Suprapubic skin (tissue), 4 donors: ENCODE measurements at regions not wholly inside any gene's neighbourhood (a gene's known extent, or its start where the extent isn't known, plus 50 kb on each side); places are given as distances from the start of the nearest gene placed in this dataset.
"Not testable (repeated sequence)": the region's sequence is repeated elsewhere in the genome, so short reads cannot be mapped to it uniquely, and the experiment has no call there.

Source experiments
- DNase-seq, 2 donors: peaks; one replicate each; pipeline ENCODE4 v3.0.0-alpha.2; 2019; ENCODE audit warnings: low spot score in 2 of 2
- H3K27ac ChIP-seq: fragments of 200-600 bp; sonication (generic); one replicate; pipeline ENCODE4 v1.5.1; 2019
- H3K27me3 ChIP-seq: fragments of 200-600 bp; sonication (generic); one replicate; pipeline ENCODE4 v1.5.1; 2019
- H3K36me3 ChIP-seq: fragments of 200-600 bp; sonication (generic); one replicate; pipeline ENCODE4 v1.5.1; 2019
- H3K4me1 ChIP-seq: fragments of 200-600 bp; sonication (generic); one replicate; pipeline ENCODE4 v1.5.1; 2019
- H3K4me3 ChIP-seq: fragments of 200-600 bp; sonication (generic); one replicate; pipeline ENCODE4 v1.5.1; 2019; ENCODE audit warnings: mild to moderate bottlenecking
- H3K9me3 ChIP-seq: fragments of 200-600 bp; sonication (generic); one replicate; pipeline ENCODE4 v1.5.1; 2019
- WGBS: methylation state at CpG from one replicate; pipeline ENCODE4 v1.1.5; 2018; 5-methylcytosine and 5-hydroxymethylcytosine counted together

DNA sequence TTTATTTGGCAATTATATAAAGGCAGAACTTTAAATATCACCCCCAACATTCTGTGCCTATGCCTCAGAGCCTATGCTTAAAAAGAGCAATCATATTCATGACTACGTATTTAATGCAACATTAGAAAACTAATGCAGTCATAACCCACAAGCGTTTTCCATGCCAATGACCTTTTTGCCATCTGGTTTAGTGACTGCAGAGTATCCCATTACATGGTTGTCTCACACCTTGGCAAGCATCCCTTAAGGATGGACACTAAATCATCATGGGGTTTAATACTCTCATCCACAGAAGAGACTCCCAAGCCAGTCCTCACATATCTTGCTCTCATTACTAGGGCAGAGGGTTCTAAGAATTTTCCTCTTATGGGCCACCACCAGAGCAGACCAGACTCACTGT lies 188.2 kb upstream of the PLGLB2 start:
- H3K36me3 ChIP-seq, H3K4me3 ChIP-seq, H3K4me1 ChIP-seq, H3K27me3 ChIP-seq, DNase-seq, H3K9me3 ChIP-seq, H3K27ac ChIP-seq: not testable (repeated sequence)
- 67% methylated on average over 2 of the region's 2 CpGs for WGBS

DNA sequence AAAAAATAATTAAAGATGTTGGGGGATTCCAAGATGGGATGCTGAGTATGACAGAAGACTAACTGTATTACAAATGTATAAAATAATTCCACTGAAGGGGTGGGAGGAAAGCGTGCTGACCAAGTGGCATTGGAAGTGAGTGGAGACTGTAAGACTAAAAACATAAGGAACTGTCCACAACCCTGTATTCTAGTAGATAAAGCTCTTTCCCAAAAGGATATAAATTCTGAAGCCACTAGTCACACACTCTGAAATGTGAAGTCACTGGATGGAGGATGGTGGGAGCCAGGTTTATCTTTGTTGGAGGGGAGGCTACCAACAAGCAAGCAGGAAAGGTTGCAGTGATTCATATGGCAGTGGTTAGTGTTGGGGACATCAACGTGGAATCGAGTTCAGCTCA lies 182.8 kb upstream of the PLGLB2 start:
- not testable (repeated sequence) for DNase-seq, H3K9me3 ChIP-seq, H3K27ac ChIP-seq, H3K4me3 ChIP-seq, H3K4me1 ChIP-seq, H3K36me3 ChIP-seq, H3K27me3 ChIP-seq
- WGBS: 97% methylated on average over 1 of the region's 3 CpGs

DNA sequence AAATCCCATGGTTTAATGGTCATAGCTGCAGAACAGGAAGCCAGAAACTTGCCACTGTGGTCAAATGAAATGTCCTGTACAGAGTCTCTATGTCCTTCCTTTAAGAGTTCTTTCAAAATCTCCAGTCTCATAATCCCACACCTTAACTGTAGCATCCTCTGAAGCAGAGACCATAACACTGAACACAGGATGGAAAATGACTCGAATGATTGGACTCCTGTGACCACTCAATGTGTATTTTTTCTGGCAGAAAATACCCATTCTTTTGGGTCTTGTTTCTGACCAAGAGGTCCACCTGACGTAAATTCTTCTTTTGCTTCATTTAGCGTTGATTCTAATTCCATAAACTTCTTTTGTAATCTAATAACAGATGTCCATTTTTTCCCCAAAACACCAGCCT lies 181.4 kb upstream of the PLGLB2 start:
- not testable (repeated sequence) for H3K4me1 ChIP-seq, H3K9me3 ChIP-seq, H3K27ac ChIP-seq, H3K27me3 ChIP-seq, H3K4me3 ChIP-seq, DNase-seq, H3K36me3 ChIP-seq
- WGBS: 93% methylated on average over 3 of the region's 3 CpGs

DNA sequence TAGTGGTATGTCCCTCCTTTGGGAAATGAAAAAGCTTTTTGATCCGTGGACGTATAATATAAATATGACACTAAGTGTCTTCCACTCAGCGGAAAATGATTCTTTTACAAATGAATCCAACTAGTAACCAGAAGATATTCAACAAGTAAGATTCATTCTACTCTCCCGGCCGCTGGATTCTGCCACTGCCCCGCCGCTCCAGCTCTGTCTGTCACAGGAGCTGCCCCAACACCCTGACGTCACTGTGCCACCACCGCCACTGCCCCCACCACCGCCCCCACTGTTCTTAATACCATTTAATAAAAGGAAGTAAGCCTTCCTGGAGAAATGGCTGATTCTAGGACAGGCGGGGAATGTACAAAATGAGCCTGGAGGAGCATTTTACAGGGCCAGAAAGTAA lies 180.8 kb upstream of the PLGLB2 start:
- H3K4me3 ChIP-seq, H3K9me3 ChIP-seq, H3K27me3 ChIP-seq, H3K4me1 ChIP-seq, DNase-seq, H3K36me3 ChIP-seq, H3K27ac ChIP-seq: not testable (repeated sequence)
- WGBS: 93% methylated on average over 8 of the region's 11 CpGs

DNA sequence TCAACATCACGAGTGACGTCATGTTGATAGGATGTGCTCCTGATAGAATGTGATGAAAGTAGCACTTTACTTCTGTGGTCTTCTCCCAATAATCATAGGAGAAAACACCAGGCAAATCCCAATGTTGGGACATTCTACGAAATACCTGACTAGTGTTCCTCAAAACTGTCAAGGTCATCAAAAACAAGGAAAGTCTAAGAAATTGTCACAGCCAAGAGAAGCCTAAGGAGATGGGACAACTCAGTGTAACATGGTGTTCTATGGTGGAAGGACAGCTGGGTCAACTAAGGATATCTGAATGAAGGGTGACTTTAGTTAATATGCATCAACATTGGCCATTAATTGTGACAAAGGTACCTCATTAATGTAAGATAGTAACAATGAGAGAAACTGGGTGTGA lies 180.0 kb upstream of the PLGLB2 start:
- H3K9me3 ChIP-seq, H3K27me3 ChIP-seq, H3K4me1 ChIP-seq, H3K4me3 ChIP-seq, H3K36me3 ChIP-seq, H3K27ac ChIP-seq, DNase-seq: not testable (repeated sequence)
- 94% methylated on average over 2 of the region's 3 CpGs for WGBS

DNA sequence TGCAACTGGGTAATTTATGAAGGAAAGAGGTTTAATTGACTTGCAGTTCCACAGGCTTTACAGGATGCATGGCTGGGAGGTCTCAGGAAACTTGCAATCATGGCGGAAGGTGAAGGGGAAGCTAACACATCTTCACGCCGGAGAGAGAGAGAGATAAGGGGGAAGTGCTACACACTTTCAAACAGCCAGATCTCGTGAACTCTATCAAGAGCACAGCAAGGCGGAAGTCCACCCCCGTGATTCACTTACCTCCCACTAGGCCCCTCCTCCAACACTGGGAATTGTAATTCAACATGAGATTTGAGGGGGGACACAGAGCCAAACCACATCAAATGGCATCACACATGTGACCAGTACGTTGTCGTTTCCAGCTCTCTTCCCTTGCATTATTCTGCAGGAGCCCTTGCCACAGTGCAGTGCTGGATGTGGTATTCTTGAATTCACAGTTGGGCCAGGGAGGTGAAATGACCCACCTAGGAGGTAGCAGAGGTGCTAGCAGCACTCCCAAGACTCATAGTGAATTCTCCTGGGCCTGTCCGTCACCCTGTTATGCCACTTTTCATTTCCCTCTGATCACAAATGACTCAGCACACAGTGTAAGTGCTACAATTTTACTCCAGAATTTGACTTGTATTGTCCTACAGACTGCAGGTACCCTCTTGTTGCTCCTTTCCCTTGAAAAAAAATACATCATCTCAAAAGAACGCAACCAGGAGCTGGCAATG lies 179.2 kb upstream of the PLGLB2 start:
- H3K36me3 ChIP-seq, H3K27ac ChIP-seq, DNase-seq, H3K4me1 ChIP-seq, H3K9me3 ChIP-seq, H3K27me3 ChIP-seq, H3K4me3 ChIP-seq: not testable (repeated sequence)
- 92% methylated on average over 8 of the region's 10 CpGs for WGBS

DNA sequence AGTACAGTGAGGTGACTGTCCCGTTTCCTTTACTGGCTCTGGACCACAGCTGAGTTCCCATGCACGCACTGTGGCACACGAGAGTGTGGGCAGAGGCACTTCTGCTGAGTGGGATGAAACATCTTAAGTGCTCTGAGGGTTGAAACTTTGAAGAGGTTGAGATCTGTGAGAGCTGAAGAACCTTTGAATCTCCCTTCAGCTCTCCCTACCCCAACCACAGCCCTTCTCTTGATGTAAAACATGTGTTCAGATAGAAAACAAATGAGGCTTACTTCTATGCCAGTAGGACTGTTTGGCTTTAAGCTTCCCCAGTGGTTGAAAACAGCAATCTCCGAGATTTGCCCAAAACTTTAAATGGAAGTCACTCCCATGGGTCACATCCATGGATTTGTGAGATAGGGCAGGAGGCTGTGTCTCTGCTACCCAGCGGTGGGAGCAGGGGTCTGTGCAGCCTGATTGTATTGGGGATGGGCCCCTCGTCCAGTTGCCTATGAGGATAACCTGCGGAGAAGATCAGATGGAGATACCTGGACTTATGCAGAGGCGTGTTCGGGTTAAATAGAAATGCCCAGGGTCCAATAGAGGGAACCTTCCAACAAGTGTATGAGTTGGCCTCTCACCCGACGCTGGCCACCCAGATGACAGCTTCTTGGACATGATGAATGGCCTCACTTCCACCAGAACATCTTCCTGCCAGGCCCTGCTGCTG lies 178.0 kb upstream of the PLGLB2 start:
- not testable (repeated sequence) for H3K27ac ChIP-seq

DNA sequence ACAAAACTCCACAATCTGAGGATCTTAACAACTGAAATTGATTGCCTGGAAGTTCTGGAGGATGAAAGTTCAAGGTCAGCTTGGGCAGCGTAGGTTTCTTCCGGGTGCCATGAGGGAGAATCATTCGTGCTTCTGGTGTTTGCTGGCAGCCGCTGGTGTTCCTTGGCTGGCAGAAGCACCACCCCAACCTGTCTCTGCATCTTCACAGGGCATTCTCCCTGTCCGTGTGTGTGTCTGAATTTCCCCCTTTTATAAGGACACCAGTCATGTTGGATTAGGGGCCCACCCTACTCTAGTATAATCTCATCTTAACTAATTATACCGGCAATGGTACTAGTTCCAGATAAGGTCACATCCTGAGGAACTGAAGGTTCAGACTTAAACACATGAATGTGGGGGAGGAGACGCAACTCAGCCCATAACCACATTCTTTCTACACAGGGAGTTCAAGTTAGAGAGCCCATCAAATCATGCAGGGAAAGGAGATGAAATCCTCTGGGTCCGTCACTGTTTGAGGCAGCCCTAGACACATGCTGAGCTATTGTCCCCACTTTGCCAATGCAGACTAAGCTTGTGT lies 175.9 kb upstream of the PLGLB2 start:
- not testable (repeated sequence) for H3K4me3 ChIP-seq, H3K27ac ChIP-seq, DNase-seq, H3K4me1 ChIP-seq, H3K36me3 ChIP-seq, H3K27me3 ChIP-seq, H3K9me3 ChIP-seq
- 100% methylated on average over 2 of the region's 8 CpGs for WGBS

More for the DNA sequence above, 178.0 kb upstream of the PLGLB2 start:
- H3K4me1 ChIP-seq, H3K4me3 ChIP-seq, H3K36me3 ChIP-seq, DNase-seq, H3K27me3 ChIP-seq, H3K9me3 ChIP-seq: not testable (repeated sequence)
- WGBS: no CpG with 5 or more reads among the region's 11 CpGs

DNA sequence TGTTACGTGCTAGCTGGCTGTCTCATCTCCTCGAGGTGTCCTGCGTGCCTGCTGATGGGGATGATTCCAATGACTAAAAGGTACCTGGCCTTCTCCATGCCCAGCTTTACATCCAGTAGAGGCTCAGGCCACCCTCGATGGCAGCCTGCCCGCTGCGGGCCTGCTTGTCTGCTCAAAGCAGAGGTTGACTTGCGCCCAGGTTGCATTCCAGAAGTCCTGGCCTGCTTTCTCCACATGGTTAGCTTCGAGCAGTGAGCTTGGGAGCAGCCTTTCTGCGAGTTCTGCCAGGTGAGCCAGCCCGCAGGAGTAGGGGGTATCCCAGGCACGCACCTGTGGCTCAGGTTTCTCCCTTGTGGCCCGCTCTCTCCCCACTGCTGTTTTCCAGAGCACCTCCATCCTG lies 175.0 kb upstream of the PLGLB2 start:
- not testable (repeated sequence) for H3K4me1 ChIP-seq, H3K36me3 ChIP-seq, H3K27me3 ChIP-seq, H3K4me3 ChIP-seq, H3K9me3 ChIP-seq, H3K27ac ChIP-seq, DNase-seq
- no CpG with 5 or more reads among the region's 12 CpGs for WGBS

DNA sequence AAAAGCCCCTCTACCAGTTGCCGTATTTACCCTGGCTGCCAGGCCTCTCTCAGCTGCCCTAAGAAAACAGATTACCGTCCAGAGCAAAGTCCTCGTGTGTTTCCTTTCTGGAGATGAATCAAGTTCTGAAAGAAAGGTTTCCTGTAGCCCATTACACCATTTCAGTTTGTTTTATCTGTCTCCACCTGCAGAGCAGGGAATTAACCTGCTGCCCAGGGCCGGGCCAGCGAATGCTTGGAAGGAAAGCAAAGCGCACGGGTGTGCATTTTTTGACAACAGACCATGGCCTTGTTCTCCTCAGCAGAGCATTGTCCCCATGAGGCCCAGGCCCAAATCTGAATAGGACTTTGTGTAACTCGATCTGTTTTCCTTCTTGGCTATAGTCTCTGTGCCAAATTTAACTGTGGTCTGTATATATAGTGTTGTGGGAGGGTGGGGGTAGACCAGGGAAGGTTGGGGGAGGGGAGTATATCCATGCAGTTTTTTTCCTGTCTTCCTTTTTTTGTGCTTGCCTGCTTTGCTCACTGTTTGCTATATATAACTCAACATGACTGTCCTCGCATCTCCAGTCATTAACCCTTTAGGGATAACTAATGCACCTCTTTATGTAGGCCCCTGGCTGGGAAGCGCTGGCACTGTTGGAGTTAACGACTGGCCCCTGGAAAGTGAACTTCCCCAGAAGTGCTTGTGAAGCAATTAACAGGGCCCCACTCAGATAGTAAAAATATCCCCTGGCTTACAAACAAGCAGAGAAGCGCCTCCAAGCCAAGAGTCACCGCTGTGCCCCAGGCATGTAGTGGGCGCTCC lies 174.3 kb upstream of the PLGLB2 start:
- not testable (repeated sequence) for H3K27me3 ChIP-seq, DNase-seq, H3K4me1 ChIP-seq, H3K27ac ChIP-seq, H3K9me3 ChIP-seq, H3K4me3 ChIP-seq, H3K36me3 ChIP-seq
- WGBS: no CpG with 5 or more reads among the region's 14 CpGs

DNA sequence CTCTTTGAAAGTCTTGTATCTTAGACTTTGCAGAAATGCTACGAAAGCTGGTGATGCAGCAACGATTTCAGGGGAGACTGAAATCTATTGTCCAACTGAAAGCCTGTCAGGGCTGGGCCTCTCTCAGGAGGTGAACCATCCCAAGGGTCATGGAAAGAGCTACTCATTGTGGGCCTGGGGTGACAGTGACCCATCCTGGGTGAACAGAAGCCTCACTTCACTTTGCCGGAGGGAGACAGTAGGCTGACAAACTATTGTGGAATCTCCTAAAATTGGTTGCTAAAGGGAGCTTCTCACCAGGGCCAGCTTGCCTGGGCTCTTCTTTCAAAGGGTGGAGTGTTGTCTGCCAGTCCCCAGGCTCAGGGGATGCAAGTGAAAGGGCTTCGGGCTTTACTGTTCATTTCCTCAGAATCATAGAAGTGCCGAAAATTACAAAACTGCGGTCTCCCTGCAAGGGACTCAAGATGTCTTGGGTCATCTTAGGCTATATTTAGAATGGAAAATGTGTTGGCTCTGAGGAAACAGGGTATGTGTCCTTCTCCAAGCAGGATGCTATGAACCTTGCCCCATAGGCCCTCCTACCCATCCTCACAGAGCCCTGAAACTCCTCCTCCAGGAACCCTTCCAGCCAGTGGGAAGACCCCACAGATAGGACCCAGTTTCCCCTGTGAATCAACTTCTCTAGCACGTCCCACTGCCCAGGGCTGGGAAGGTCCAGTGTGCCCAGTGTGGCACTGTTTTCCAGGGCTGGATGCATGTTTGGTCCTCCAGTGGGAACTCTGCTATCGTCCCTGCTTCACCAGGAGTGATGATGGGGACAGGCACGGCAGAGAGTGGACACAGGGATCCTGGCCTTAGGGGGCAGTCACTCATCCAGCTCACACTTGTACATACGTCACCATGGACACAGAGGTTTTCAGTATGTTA lies 173.4 kb upstream of the PLGLB2 start:
- H3K36me3 ChIP-seq, DNase-seq, H3K9me3 ChIP-seq, H3K4me3 ChIP-seq, H3K4me1 ChIP-seq, H3K27me3 ChIP-seq, H3K27ac ChIP-seq: not testable (repeated sequence)
- WGBS: no CpG with 5 or more reads among the region's 10 CpGs

DNA sequence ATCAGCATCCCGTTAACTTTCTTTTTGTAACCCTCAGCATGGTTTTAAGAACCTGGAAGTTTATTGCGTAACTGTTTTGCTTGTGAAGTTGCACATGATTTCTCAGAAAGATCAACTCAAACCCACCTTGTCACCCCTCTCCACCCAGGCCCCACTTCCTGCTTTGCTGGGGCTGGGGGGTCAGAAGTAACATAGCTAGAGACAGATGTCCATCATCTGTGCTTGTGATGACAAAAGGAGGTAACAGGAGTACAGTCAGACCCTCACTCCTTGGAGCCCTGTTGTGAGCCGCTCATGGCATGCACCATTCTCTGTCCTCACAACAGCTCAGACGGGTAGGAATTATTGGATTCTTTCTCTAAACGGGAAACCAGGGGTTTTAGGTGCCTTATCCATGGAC lies 172.7 kb upstream of the PLGLB2 start:
- H3K4me1 ChIP-seq: not testable (repeated sequence)
- WGBS: 82% methylated on average over 5 of the region's 5 CpGs

DNA sequence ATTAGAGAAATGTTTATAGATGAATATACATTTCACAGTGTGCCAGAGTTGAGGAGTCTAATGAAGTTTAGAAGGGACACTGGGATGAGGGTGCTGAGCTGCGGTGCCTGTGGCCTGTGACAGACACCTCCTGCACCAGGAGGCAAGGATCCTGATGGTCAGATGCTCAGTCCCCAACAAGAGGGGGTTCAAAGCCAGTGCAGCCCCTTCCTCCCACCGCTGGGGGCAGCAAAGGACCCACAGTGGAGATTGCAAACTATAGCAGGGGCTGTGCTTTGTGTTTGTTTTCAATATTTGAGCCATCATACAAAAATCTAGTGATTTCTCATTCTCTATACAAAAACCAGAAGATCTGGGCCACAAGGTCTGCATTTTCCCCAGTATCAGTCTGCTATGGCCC lies 170.5 kb upstream of the PLGLB2 start:
- DNase-seq, H3K4me3 ChIP-seq, H3K36me3 ChIP-seq, H3K4me1 ChIP-seq, H3K27me3 ChIP-seq, H3K27ac ChIP-seq, H3K9me3 ChIP-seq: not testable (repeated sequence)
- WGBS: no CpG with 5 or more reads among the region's 2 CpGs

More for the DNA sequence above, 172.7 kb upstream of the PLGLB2 start:
- not testable (repeated sequence) for H3K4me3 ChIP-seq, DNase-seq, H3K27me3 ChIP-seq, H3K36me3 ChIP-seq, H3K9me3 ChIP-seq, H3K27ac ChIP-seq
